ENCODE measurements at regions not wholly inside any gene's neighbourhood (a gene's known extent, or its start where the extent isn't known, plus 50 kb on each side); places are given as distances from the start of the nearest gene placed in this dataset.

- WGBS, 2 donors = 68 to 72% methylated on average over 2 of the region's 2 CpGs
Observed at GRCh38 chr7:52540041-52540440, 495.4 kb upstream of the POM121L12 start.

GRCh38 chr7:52539414-52539813 lies 496.0 kb upstream of the POM121L12 start:
- H3K27me3 ChIP-seq = no peaks in the 10 kb centered on the region
- DNase-seq = no peak
- 81 to 88% methylated on average over 3 of the region's 3 CpGs for WGBS, 2 donors
- TF ChIP-seq CTCF (IDR thresholded peaks at IDR 0.05) = no peak
- TF ChIP-seq POLR2A (IDR thresholded peaks at IDR 0.05) = no peak
- no peak overlapping the region for H3K4me3 ChIP-seq (replicated peaks in 1 of 3)
- H3K4me1 ChIP-seq = no peaks in the 10 kb centered on the region
- intact Hi-C loops (cut with DNase I) = no loop called here
- no peak overlapping the region for H3K27ac ChIP-seq
- H3K9me3 ChIP-seq = peaks cover 3% of the 10 kb centered on the region
- H3K36me3 ChIP-seq = no peaks in the 10 kb centered on the region

More at GRCh38 chr7:52540041-52540440, 495.4 kb upstream of the POM121L12 start:
- H3K4me1 ChIP-seq = no peaks in the 10 kb centered on the region
- H3K4me3 ChIP-seq (replicated peaks in 1 of 3) = no peak overlapping the region
- intact Hi-C loops (cut with DNase I) = no loop called here
- no peaks in the 10 kb centered on the region for H3K27me3 ChIP-seq
- TF ChIP-seq POLR2A (IDR thresholded peaks at IDR 0.05) = no peak
- TF ChIP-seq CTCF (IDR thresholded peaks at IDR 0.05) = no peak
- H3K9me3 ChIP-seq = no peaks in the 10 kb centered on the region
- H3K36me3 ChIP-seq = no peaks in the 10 kb centered on the region
- DNase-seq = no peak
- H3K27ac ChIP-seq = no peak overlapping the region

GRCh38 chr7:52537051-52537450 lies 498.4 kb upstream of the POM121L12 start:
- H3K36me3 ChIP-seq = no peaks in the 10 kb centered on the region
- intact Hi-C loops (cut with DNase I) = no loop called here
- H3K9me3 ChIP-seq = peaks cover 3% of the 10 kb centered on the region
- no peaks in the 10 kb centered on the region for H3K27me3 ChIP-seq
- H3K4me1 ChIP-seq = no peaks in the 10 kb centered on the region
- WGBS, 2 donors = 55 to 63% methylated on average over 4 of the region's 4 CpGs
- TF ChIP-seq CTCF (IDR thresholded peaks at IDR 0.05) = no peak
- TF ChIP-seq POLR2A (IDR thresholded peaks at IDR 0.05) = no peak
- H3K4me3 ChIP-seq (replicated peaks in 1 of 3) = no peak overlapping the region
- DNase-seq = no peak
- H3K27ac ChIP-seq = no peak overlapping the region

- intact Hi-C loops (cut with DNase I) = no loop called here
- Histone ChIP-seq H3K36me3 (no peaks in the 10 kb centered on the region), H3K4me3 (replicated peaks in 1 of 3) (no peak overlapping the region), H3K4me1 (no peaks in the 10 kb centered on the region), H3K27ac (no peak overlapping the region), H3K27me3 (no peaks in the 10 kb centered on the region), H3K9me3 (no peaks in the 10 kb centered on the region)
- DNase-seq = no peak
- WGBS, 2 donors = 73 to 80% methylated on average over 3 of the region's 3 CpGs
- TF ChIP-seq CTCF (IDR thresholded peaks at IDR 0.05) (no peak), POLR2A (IDR thresholded peaks at IDR 0.05) (no peak)
Observed at GRCh38 chr7:52525772-52526341, 509.6 kb upstream of the POM121L12 start.

GRCh38 chr7:52518869-52519268 lies 516.6 kb upstream of the POM121L12 start:
- Histone ChIP-seq H3K9me3 (no peaks in the 10 kb centered on the region), H3K4me3 (replicated peaks in 1 of 3) (no peak overlapping the region), H3K36me3 (no peaks in the 10 kb centered on the region), H3K27me3 (no peaks in the 10 kb centered on the region), H3K27ac (no peak overlapping the region), H3K4me1 (no peaks in the 10 kb centered on the region)
- TF ChIP-seq CTCF (IDR thresholded peaks at IDR 0.05) (no peak), POLR2A (IDR thresholded peaks at IDR 0.05) (no peak)
- DNase-seq = no peak
- 100% methylated on average over 1 of the region's 1 CpG for WGBS, 2 donors
- intact Hi-C loops (cut with DNase I) = no loop called here

Data from thyroid gland (tissue), 4 donors.